ENCODE measurements at regions not wholly inside any gene's neighbourhood (a gene's known extent, or its start where the extent isn't known, plus 50 kb on each side); places are given as distances from the start of the nearest gene placed in this dataset.

DNA sequence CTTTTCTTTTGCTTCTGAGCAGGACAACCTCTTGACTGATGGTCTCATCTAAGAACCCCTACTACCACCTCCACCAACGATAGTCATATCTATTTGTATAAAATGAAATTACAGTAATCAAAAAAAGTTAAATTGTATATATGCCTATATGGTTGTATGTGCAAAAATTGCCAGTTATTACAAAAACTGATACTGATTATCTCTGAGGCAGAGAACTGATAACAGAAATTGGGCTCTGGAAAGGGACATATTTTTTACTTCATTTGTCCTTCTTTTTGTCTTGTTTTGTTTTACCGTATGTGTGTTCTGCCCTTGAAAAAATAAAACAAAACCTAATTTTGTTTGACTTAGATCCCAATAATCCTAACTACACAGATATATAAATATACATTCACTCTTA, 574.4 kb upstream of the NOX3 start:
- no peak for TF ChIP-seq EZH2 (IDR thresholded peaks at IDR 0.05)
- no peak for TF ChIP-seq POLR2AphosphoS5 (IDR thresholded peaks at IDR 0.05; ENCODE audit: borderline replicate concordance, low read depth, low read length)

Data from SK-N-MC (cell line).